Neural progenitor cell (in vitro differentiated cells): ENCODE measurements at regions not wholly inside any gene's neighbourhood (a gene's known extent, or its start where the extent isn't known, plus 50 kb on each side); places are given as distances from the start of the nearest gene placed in this dataset.

Source experiments
- DNase-seq: peaks from one replicate; pipeline ENCODE4 v3.0.0-alpha.2; 2016; ENCODE audit warnings: low spot score
- H2AFZ ChIP-seq: fragments of 200-600 bp; sonication (generic); replicated peaks from 2 replicates; pipeline ENCODE4 v1.6.1; 2016; ENCODE audit warnings: antibody characterized with exemption
- H3F3A ChIP-seq: fragments of 200-600 bp; sonication (generic); 2 replicates; pipeline ENCODE4 v1.6.1; 2016; ENCODE audit warnings: antibody characterized with exemption, low read depth
- H3K27ac ChIP-seq: fragments of 200-600 bp; sonication (generic); 2 replicates; pipeline ENCODE4 v1.5.1; 2016; ENCODE audit warnings: mild to moderate bottlenecking
- H3K27me3 ChIP-seq: fragments of 200-600 bp; sonication (generic); 2 replicates; pipeline ENCODE4 v1.6.1; 2016; ENCODE audit warnings: mild to moderate bottlenecking, moderate library complexity
- H3K36me3 ChIP-seq: fragments of 200-600 bp; sonication (generic); 2 replicates; pipeline ENCODE4 v1.5.1; 2016
- H3K4me1 ChIP-seq: fragments of 200-600 bp; sonication (generic); 2 replicates; pipeline ENCODE4 v1.6.1; 2016; ENCODE audit warnings: mixed run types
- H3K4me2 ChIP-seq: fragments of 200-600 bp; sonication (generic); 2 replicates; pipeline ENCODE4 v1.6.1; 2016
- H3K4me3 ChIP-seq: fragments of 200-600 bp; sonication (generic); 2 replicates; pipeline ENCODE4 v1.5.1; 2016
- H3K79me2 ChIP-seq: fragments of 200-600 bp; sonication (generic); 2 replicates; pipeline ENCODE4 v1.6.1; 2016; ENCODE audit warnings: low read depth
- H3K9ac ChIP-seq: fragments of 200-600 bp; sonication (generic); 2 replicates; pipeline ENCODE4 v1.6.1; 2016
- H3K9me3 ChIP-seq: fragments of 200-600 bp; sonication (generic); 2 replicates; pipeline ENCODE4 v1.5.1; 2016; ENCODE audit warnings: low read depth
- H4K20me1 ChIP-seq: fragments of 200-600 bp; sonication (generic); 2 replicates; pipeline ENCODE4 v1.6.1; 2016; ENCODE audit warnings: low read depth
- H3K27ac Mint-ChIP-seq: 3 replicates; pipeline ENCODE4 v1.8.0; 2021; ENCODE audit warnings: mixed read lengths
- H3K27me3 Mint-ChIP-seq: 2 replicates; pipeline ENCODE4 v1.8.0; 2022; ENCODE audit warnings: low read depth, mild to moderate bottlenecking, inconsistent platforms, moderate library complexity, mixed read lengths; ENCODE audit not compliant: insufficient read depth
- H3K36me3 Mint-ChIP-seq: 3 replicates; pipeline ENCODE4 v1.8.0; 2021; ENCODE audit warnings: mixed read lengths
- H3K4me1 Mint-ChIP-seq: 3 replicates; pipeline ENCODE4 v1.8.0; 2021; ENCODE audit warnings: mixed read lengths
- H3K4me3 Mint-ChIP-seq: 3 replicates; pipeline ENCODE4 v1.8.0; 2021; ENCODE audit warnings: mild to moderate bottlenecking, moderate library complexity, mixed read lengths
- H3K9me3 Mint-ChIP-seq: 3 replicates; pipeline ENCODE4 v1.8.0; 2020; ENCODE audit warnings: mixed read lengths
- EZH2 ChIP-seq: fragments of 200-600 bp; sonication (generic); IDR thresholded peaks from 2 replicates; pipeline ENCODE4 v1.6.1; 2017; ENCODE audit warnings: antibody characterized with exemption, mild to moderate bottlenecking, moderate library complexity
- EZH2phosphoT487 ChIP-seq: fragments of 200-600 bp; sonication (generic); IDR thresholded peaks from 2 replicates; pipeline ENCODE4 v1.6.1; 2017; ENCODE audit warnings: antibody characterized with exemption
- TF ChIP-seq, protein P1 (sequence below): fragments of 200-600 bp; sonication (generic); IDR thresholded peaks from 2 replicates; pipeline ENCODE4 v1.5.1; 2017; ENCODE audit warnings: antibody characterized with exemption, mild to moderate bottlenecking

DNA sequence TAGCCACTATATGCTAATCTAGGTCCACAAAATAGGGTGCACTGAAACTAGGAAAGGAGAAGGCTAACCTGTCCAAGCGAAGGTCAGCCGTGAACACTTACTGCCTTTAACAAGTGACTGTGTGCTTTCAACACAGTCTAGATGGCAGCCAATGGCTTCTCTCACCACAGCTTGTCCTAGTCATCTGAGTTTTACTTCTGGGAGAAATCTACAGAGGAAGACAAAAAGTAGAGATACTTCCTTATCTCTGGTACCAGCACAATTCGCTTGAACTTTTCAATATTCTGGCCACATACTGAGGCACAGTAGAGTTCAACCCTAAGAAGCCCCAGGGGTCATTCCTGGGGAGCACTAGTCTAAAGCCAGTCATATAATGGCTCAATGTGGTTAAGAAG lies 176.9 kb downstream of the BTG1 start:
- Histone ChIP-seq H3K79me2 (no peaks in the 10 kb centered on the region), H3K9ac (no peak overlapping the region), H2AFZ (no peak overlapping the region), H3K27ac (no peak overlapping the region), H3K4me3 (no peak overlapping the region), H3K27me3 (no peaks in the 10 kb centered on the region), H3K9me3 (no peaks in the 10 kb centered on the region), H3K4me1 (peaks cover 5% of the 10 kb centered on the region), H3K4me2 (no peak overlapping the region), H3F3A (no peaks in the 10 kb centered on the region), H4K20me1 (no peaks in the 10 kb centered on the region), H3K36me3 (no peaks in the 10 kb centered on the region)
- H3K27ac Mint-ChIP-seq: no peak overlapping the region
- H3K36me3 Mint-ChIP-seq: peaks cover 5% of the 10 kb centered on the region
- H3K27me3 Mint-ChIP-seq: no peaks in the 10 kb centered on the region
- peaks cover 16% of the 10 kb centered on the region for H3K9me3 Mint-ChIP-seq
- TF ChIP-seq EZH2phosphoT487 (no peak), EZH2 (no peak)
- TF ChIP-seq, protein P1, sequence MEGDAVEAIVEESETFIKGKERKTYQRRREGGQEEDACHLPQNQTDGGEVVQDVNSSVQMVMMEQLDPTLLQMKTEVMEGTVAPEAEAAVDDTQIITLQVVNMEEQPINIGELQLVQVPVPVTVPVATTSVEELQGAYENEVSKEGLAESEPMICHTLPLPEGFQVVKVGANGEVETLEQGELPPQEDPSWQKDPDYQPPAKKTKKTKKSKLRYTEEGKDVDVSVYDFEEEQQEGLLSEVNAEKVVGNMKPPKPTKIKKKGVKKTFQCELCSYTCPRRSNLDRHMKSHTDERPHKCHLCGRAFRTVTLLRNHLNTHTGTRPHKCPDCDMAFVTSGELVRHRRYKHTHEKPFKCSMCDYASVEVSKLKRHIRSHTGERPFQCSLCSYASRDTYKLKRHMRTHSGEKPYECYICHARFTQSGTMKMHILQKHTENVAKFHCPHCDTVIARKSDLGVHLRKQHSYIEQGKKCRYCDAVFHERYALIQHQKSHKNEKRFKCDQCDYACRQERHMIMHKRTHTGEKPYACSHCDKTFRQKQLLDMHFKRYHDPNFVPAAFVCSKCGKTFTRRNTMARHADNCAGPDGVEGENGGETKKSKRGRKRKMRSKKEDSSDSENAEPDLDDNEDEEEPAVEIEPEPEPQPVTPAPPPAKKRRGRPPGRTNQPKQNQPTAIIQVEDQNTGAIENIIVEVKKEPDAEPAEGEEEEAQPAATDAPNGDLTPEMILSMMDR: no peak
- H3K4me3 Mint-ChIP-seq: no peak overlapping the region
- H3K4me1 Mint-ChIP-seq: peaks cover 14% of the 10 kb centered on the region
- DNase-seq: no peak

DNA sequence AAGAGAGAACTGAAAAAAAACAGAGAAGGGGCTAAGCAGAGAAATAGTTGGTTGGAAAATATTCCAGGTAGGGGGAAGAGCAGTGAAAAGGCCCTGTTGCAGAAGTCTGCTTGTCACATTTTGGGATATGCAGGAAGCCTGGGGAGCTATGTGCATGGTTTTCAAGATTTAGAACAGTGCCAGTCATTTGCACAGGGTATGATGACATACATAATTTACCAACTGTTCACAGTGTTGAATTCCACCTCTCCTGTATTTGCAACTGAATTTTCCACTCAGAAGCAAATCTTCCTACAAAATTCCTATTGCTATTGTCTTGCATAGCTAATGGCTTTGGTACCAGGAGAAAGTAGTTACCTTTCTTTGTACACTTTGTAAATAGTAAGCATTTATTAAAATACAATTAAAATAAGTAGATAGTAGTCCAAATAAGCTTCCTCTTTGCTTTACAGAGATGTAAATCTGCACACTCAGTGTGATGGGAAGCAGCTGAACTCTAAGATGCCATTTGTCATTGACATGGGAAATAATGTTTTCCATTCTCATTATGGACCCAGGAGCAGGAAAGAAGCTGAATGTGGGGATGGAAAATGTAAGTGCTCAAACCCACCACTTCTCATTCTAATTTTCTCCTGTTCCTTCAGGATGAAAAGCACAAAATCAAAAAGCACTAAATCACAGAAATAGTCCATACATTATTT lies 177.4 kb downstream of the BTG1 start:
- DNase-seq: no peak
- Histone ChIP-seq H4K20me1 (no peaks in the 10 kb centered on the region), H3K27ac (no peak overlapping the region), H3K9me3 (no peaks in the 10 kb centered on the region), H3K79me2 (no peaks in the 10 kb centered on the region), H3K4me3 (no peak overlapping the region), H2AFZ (no peak overlapping the region), H3K9ac (no peak overlapping the region), H3K27me3 (no peaks in the 10 kb centered on the region), H3F3A (no peaks in the 10 kb centered on the region), H3K36me3 (no peaks in the 10 kb centered on the region), H3K4me2 (no peak overlapping the region), H3K4me1 (peaks cover 5% of the 10 kb centered on the region)
- peaks cover under 1% of the 10 kb centered on the region for H3K27me3 Mint-ChIP-seq
- peaks cover 14% of the 10 kb centered on the region for H3K4me1 Mint-ChIP-seq
- no peak overlapping the region for H3K27ac Mint-ChIP-seq
- no peak overlapping the region for H3K4me3 Mint-ChIP-seq
- TF ChIP-seq, protein P1: no peak
- TF ChIP-seq EZH2phosphoT487: no peak
- no peak for TF ChIP-seq EZH2
- H3K36me3 Mint-ChIP-seq: peaks cover 5% of the 10 kb centered on the region
- H3K9me3 Mint-ChIP-seq: peaks cover 16% of the 10 kb centered on the region

DNA sequence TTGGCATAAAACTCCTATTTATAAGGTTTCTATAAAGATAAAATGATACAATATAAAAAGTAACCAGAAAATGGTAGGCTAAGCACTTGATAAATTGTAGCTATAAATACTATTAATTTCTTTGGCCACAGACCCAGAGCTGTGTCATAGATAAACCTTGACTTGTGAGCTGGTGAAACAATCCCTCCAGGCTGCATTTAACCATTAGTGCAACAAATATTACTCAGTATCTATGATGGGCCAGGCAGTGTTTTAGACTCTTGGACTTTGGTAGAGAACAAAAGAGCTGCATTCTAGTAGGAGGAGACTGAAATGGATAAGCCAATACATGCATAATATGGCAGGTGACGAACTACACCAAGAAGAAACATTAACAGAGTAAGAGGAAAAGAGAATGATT lies 178.1 kb downstream of the BTG1 start:
- Histone ChIP-seq H3K4me3 (no peak overlapping the region), H3K36me3 (no peaks in the 10 kb centered on the region), H3K9ac (no peak overlapping the region), H3K79me2 (no peaks in the 10 kb centered on the region), H3K27ac (no peak overlapping the region), H2AFZ (no peak overlapping the region), H3K9me3 (no peaks in the 10 kb centered on the region), H3K4me1 (peaks cover 5% of the 10 kb centered on the region), H4K20me1 (no peaks in the 10 kb centered on the region), H3K27me3 (no peaks in the 10 kb centered on the region), H3F3A (no peaks in the 10 kb centered on the region), H3K4me2 (no peak overlapping the region)
- H3K27ac Mint-ChIP-seq: no peak overlapping the region
- peaks cover 14% of the 10 kb centered on the region for H3K4me1 Mint-ChIP-seq
- no peak for DNase-seq
- peaks cover 16% of the 10 kb centered on the region for H3K9me3 Mint-ChIP-seq
- no peak for TF ChIP-seq EZH2
- TF ChIP-seq, protein P1: no peak
- TF ChIP-seq EZH2phosphoT487: no peak
- peaks cover 2% of the 10 kb centered on the region for H3K27me3 Mint-ChIP-seq
- no peak overlapping the region for H3K4me3 Mint-ChIP-seq
- peaks cover 5% of the 10 kb centered on the region for H3K36me3 Mint-ChIP-seq
